Femur (tissue), 1 donor: ENCODE measurements at regions not wholly inside any gene's neighbourhood (a gene's known extent, or its start where the extent isn't known, plus 50 kb on each side); places are given as distances from the start of the nearest gene placed in this dataset.

Experiments
- DNase-seq: peaks from one replicate; pipeline ENCODE4 v3.0.0-alpha.2; 2017

GRCh38 chr2:134129900-134130537 lies 123.9 kb upstream of the MGAT5 start:
- no peak for DNase-seq

- DNase-seq, result no peak
Observed at GRCh38 chr2:134131681-134132489, 122.0 kb upstream of the MGAT5 start.

GRCh38 chr2:134132490-134132857 lies 121.4 kb upstream of the MGAT5 start:
- DNase-seq, result no peak

GRCh38 chr2:134133622-134134312 lies 120.1 kb upstream of the MGAT5 start:
- DNase-seq, result no peak

GRCh38 chr2:134134313-134134706 lies 119.6 kb upstream of the MGAT5 start:
- DNase-seq, result no peak

- DNase-seq, result no peak
Observed at GRCh38 chr2:134134827-134135226, 119.0 kb upstream of the MGAT5 start.

- no peak for DNase-seq
Observed at GRCh38 chr2:134135793-134136192, 118.1 kb upstream of the MGAT5 start.

GRCh38 chr2:134136731-134137130 lies 117.1 kb upstream of the MGAT5 start:
- no peak for DNase-seq

- peak; percentile 72 for DNase-seq
Observed at GRCh38 chr2:134137182-134137611, 116.7 kb upstream of the MGAT5 start.

GRCh38 chr2:134138115-134138514 lies 115.8 kb upstream of the MGAT5 start:
- no peak for DNase-seq

- DNase-seq, result no peak
Observed at GRCh38 chr2:134139611-134140010, 114.3 kb upstream of the MGAT5 start.

GRCh38 chr2:134140251-134140661 lies 113.6 kb upstream of the MGAT5 start:
- DNase-seq, result no peak

GRCh38 chr2:134141598-134142340 lies 112.1 kb upstream of the MGAT5 start:
- DNase-seq, result no peak

- DNase-seq, result no peak
Observed at GRCh38 chr2:134142341-134142738, 111.5 kb upstream of the MGAT5 start.

GRCh38 chr2:134142903-134143302 lies 111.0 kb upstream of the MGAT5 start:
- no peak for DNase-seq

- DNase-seq, result no peak
Observed at GRCh38 chr2:134143568-134143967, 110.3 kb upstream of the MGAT5 start.

GRCh38 chr2:134144081-134144596 lies 109.7 kb upstream of the MGAT5 start:
- DNase-seq, result no peak

GRCh38 chr2:134144651-134145050 lies 109.2 kb upstream of the MGAT5 start:
- no peak for DNase-seq

GRCh38 chr2:134145519-134145918 lies 108.4 kb upstream of the MGAT5 start:
- no peak for DNase-seq

GRCh38 chr2:134146161-134146560 lies 107.7 kb upstream of the MGAT5 start:
- no peak for DNase-seq

GRCh38 chr2:134146620-134147019 lies 107.3 kb upstream of the MGAT5 start:
- no peak for DNase-seq

- no peak for DNase-seq
Observed at GRCh38 chr2:134148172-134148571, 105.7 kb upstream of the MGAT5 start.
